ENCODE measurements at regions not wholly inside any gene's neighbourhood (a gene's known extent, or its start where the extent isn't known, plus 50 kb on each side); places are given as distances from the start of the nearest gene placed in this dataset.
"Not testable (repeated sequence)": the region's sequence is repeated elsewhere in the genome, so short reads cannot be mapped to it uniquely, and the experiment has no call there.

- H3K9me3 ChIP-seq: peaks cover 0 to 2% (median 0%) of the 10 kb centered on the region in 12 donors
- intact Hi-C loops (cut with DNase I): loop anchor here in 4 of 10 donors (5.0 to 10.0 kb wide), 3 partner anchors 484 to 588 kb away; partner anchors contain the start of gene CITED2 (in 4 of the 4)
- no peaks in the 10 kb centered on the region for H3K36me3 ChIP-seq
- 82 to 89% (median 83%) methylated on average over 2 of the region's 2 CpGs for WGBS, 4 donors
- TF ChIP-seq, protein P1, sequence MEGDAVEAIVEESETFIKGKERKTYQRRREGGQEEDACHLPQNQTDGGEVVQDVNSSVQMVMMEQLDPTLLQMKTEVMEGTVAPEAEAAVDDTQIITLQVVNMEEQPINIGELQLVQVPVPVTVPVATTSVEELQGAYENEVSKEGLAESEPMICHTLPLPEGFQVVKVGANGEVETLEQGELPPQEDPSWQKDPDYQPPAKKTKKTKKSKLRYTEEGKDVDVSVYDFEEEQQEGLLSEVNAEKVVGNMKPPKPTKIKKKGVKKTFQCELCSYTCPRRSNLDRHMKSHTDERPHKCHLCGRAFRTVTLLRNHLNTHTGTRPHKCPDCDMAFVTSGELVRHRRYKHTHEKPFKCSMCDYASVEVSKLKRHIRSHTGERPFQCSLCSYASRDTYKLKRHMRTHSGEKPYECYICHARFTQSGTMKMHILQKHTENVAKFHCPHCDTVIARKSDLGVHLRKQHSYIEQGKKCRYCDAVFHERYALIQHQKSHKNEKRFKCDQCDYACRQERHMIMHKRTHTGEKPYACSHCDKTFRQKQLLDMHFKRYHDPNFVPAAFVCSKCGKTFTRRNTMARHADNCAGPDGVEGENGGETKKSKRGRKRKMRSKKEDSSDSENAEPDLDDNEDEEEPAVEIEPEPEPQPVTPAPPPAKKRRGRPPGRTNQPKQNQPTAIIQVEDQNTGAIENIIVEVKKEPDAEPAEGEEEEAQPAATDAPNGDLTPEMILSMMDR (IDR thresholded peaks at IDR 0.05): no peak
- no peak for TF ChIP-seq POLR2A (IDR thresholded peaks at IDR 0.05)
- no peak overlapping the region for H3K27ac ChIP-seq
- H3K27me3 ChIP-seq: no peaks in the 10 kb centered on the region
- no peak overlapping the region for H3K4me3 ChIP-seq
- ATAC-seq (no peak), DNase-seq (no peak)
- H3K4me1 ChIP-seq: peaks cover 0 to 38% (median 8%) of the 10 kb centered on the region in 12 donors
These were observed 586.2 kb upstream of the CITED2 start for GRCh38 chr6:139960671-139961070.

- Histone ChIP-seq H3K27me3 (no peaks in the 10 kb centered on the region), H3K4me3 (no peak overlapping the region), H3K9me3 (peaks cover 0 to 25% (median 11%) of the 10 kb centered on the region in 12 donors), H3K36me3 (no peaks in the 10 kb centered on the region), H3K27ac (no peak overlapping the region), H3K4me1 (no peaks in the 10 kb centered on the region)
- DNase-seq: no peak
- TF ChIP-seq, protein P1 (IDR thresholded peaks at IDR 0.05): no peak
- no peak for TF ChIP-seq POLR2A (IDR thresholded peaks at IDR 0.05)
- intact Hi-C loops (cut with DNase I): no loop called here
- no peak for ATAC-seq
- WGBS, 4 donors: 84 to 90% (median 87%) methylated on average over 2 of the region's 2 CpGs
These were observed 581.1 kb upstream of the CITED2 start for GRCh38 chr6:139955366-139956155.

DNA sequence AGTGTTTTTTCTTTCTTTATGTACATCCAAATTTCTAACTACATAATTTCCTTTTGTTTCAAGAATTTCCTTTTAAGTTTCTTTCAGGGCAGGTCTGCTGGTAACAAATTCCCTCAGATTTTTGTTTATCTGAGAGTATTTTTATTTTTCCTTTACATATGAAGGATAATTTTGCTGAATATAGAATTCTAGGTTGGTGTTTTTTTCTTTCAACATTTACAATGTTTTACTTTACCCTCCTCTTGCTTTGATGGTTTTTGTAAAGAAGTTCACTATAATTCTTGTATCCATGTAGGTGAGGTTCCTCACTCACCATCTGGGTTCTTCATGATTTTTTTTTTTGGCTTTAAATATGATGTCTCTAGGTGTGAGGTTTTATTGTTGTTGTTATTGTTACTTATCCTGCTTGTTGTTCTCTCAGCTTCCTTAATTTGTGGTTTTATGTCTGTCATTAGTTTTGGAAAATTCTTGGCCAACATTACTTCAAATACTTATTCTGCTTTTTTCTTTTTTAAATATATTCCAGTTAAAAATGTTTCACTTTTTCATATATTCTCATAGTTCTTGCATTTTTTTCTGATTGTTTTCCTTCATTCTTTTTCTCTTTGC, 580.1 kb upstream of the CITED2 start:
- DNase-seq (no peak), ATAC-seq (no peak)
- Histone ChIP-seq H3K4me3 (no peak overlapping the region), H3K27me3 (no peaks in the 10 kb centered on the region), H3K36me3 (no peaks in the 10 kb centered on the region), H3K27ac (no peak overlapping the region), H3K4me1 (no peaks in the 10 kb centered on the region), H3K9me3 (peaks cover 0 to 35% (median 12%) of the 10 kb centered on the region in 12 donors)
- no peak for TF ChIP-seq POLR2A (IDR thresholded peaks at IDR 0.05)
- TF ChIP-seq, protein P1 (IDR thresholded peaks at IDR 0.05): no peak
- intact Hi-C loops (cut with DNase I): no loop called here

DNA sequence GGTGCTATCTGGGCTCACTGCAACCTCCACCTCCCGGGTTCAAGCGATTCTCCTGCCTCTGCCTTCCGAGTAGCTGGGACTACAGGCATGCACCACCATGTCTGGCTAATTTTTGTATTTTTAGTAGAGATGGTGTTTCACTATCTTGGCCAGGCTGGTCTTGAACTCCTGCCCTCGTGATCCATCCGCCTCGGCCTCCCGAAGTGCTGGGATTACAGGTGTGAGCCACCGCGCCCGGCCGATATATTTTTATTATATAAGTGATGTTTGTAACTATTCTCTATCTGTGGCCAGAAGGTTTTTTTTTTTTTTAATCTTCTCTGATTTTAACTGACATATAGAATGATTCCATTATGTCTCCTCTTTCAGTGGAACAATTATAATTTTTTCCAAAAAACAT, 579.3 kb upstream of the CITED2 start:
- H3K27me3 ChIP-seq; intact Hi-C loops (cut with DNase I); ATAC-seq; H3K4me3 ChIP-seq; H3K4me1 ChIP-seq; H3K36me3 ChIP-seq; H3K27ac ChIP-seq; DNase-seq: not testable (repeated sequence)
- H3K9me3 ChIP-seq: peaks cover 0 to 39% (median 12%) of the 10 kb centered on the region in 12 donors
- WGBS, 4 donors: 90 to 97% (median 95%) methylated on average over 11 of the region's 11 CpGs

Measured in heart left ventricle (tissue), 16 donors.